ENCODE measurements at regions not wholly inside any gene's neighbourhood (a gene's known extent, or its start where the extent isn't known, plus 50 kb on each side); places are given as distances from the start of the nearest gene placed in this dataset.
A peak's percentile ranks its signal among the peaks of the same experiment; 100 is the strongest.
"Not testable (repeated sequence)": the region's sequence is repeated elsewhere in the genome, so short reads cannot be mapped to it uniquely, and the experiment has no call there.

DNA sequence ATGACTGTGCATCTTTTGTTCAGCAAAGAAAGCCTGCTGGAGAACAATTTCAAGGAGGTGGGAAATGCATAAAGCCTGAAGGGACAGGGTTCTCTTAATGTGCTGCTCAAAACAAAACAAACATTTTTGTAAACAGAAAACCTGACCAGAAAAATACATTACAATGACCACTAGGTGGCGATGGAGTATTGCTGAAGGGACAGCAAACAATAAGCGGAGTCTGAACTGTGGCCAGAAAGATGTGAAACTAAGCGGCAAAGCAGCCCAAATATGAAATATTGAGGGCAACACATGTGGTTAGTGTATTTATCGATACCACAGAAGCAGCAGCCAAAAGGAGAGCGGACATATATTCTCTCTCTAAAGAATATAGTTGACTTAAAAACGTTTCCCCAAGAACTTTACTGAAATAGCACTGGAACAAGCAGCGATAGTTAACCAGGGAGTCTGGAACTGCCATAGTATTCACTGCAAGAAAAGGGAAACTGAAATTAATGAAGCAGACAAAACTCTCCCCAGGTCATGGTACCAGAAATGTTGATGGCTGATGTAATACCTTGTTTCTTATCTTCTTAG, 1814.2 kb upstream of the DEFB115 start:
- H3K27me3 ChIP-seq (ENCODE audit: control insufficient read depth in 2 of 2, insufficient read depth in 2 of 2, low read length in 2 of 2); H3K4me3 Mint-ChIP-seq; H3K36me3 Mint-ChIP-seq; H3K79me2 ChIP-seq (ENCODE audit: insufficient read depth, low read length); H4K20me1 ChIP-seq (ENCODE audit: insufficient read depth, low read length); H3K36me3 ChIP-seq (replicated peaks in 1 of 2; ENCODE audit: control insufficient read depth in 1 of 2, insufficient read depth in 2 of 2, low read length in 2 of 2); H3K9me3 ChIP-seq (replicated peaks in 1 of 2; ENCODE audit: control insufficient read depth in 1 of 2, insufficient read depth in 1 of 2, low read length in 2 of 2); H3K4me3 ChIP-seq (replicated peaks in 1 of 3; ENCODE audit: low read depth in 2 of 3, low read length in 3 of 3); H3K9ac ChIP-seq (ENCODE audit: insufficient read depth, low read length, poor library complexity, severe bottlenecking); H3K27ac Mint-ChIP-seq; intact Hi-C loops (cut with micrococcal nuclease); H3K4me1 Mint-ChIP-seq; H3K4me1 ChIP-seq (ENCODE audit: control insufficient read depth in 1 of 2, insufficient read depth in 2 of 2, low read length in 2 of 2); H3K27ac ChIP-seq (ENCODE audit: low read depth in 1 of 2, low read length in 2 of 2); H2AFZ ChIP-seq (ENCODE audit: insufficient read depth, low read depth, low read length, poor library complexity, severe bottlenecking); H3K4me2 ChIP-seq (replicated peaks; ENCODE audit: extremely low read depth, low read length, poor library complexity, severe bottlenecking): not testable (repeated sequence)
- 47% methylated on average over 2 of the region's 7 CpGs for WGBS (ENCODE audit: insufficient coverage)
- DNase-seq, result peak in 2 of 3 donors; percentile 1 to 11
- Mint-ChIP-seq H3K27me3 (ENCODE audit: low read depth in 3 of 3) (peaks cover 6 to 12% (median 7%) of the 10 kb centered on the region in 3 donors), H3K9me3 (peaks cover 0 to 14% (median 6%) of the 10 kb centered on the region in 7 donors)
- TF ChIP-seq CTCF (IDR thresholded peaks at IDR 0.05), result peak; percentile 76

GRCh38 chr20:29443819-29444218, 1813.6 kb upstream of the DEFB115 start:
- Histone ChIP-seq H2AFZ (ENCODE audit: insufficient read depth, low read depth, low read length, poor library complexity, severe bottlenecking) (no peak overlapping the region), H3K4me1 (ENCODE audit: control insufficient read depth in 1 of 2, insufficient read depth in 2 of 2, low read length in 2 of 2) (no peaks in the 10 kb centered on the region), H4K20me1 (ENCODE audit: insufficient read depth, low read length) (no peaks in the 10 kb centered on the region), H3K27me3 (ENCODE audit: control insufficient read depth in 2 of 2, insufficient read depth in 2 of 2, low read length in 2 of 2) (peaks cover 0 to 4% of the 10 kb centered on the region in 2 donors), H3K9me3 (replicated peaks in 1 of 2; ENCODE audit: control insufficient read depth in 1 of 2, insufficient read depth in 1 of 2, low read length in 2 of 2) (peaks cover 6 to 13% of the 10 kb centered on the region in 2 donors), H3K9ac (ENCODE audit: insufficient read depth, low read length, poor library complexity, severe bottlenecking) (no peak overlapping the region), H3K36me3 (replicated peaks in 1 of 2; ENCODE audit: control insufficient read depth in 1 of 2, insufficient read depth in 2 of 2, low read length in 2 of 2) (no peaks in the 10 kb centered on the region), H3K4me2 (replicated peaks; ENCODE audit: extremely low read depth, low read length, poor library complexity, severe bottlenecking) (no peak overlapping the region), H3K27ac (ENCODE audit: low read depth in 1 of 2, low read length in 2 of 2) (no peak overlapping the region), H3K79me2 (ENCODE audit: insufficient read depth, low read length) (no peaks in the 10 kb centered on the region), H3K4me3 (replicated peaks in 1 of 3; ENCODE audit: low read depth in 2 of 3, low read length in 3 of 3) (no peak overlapping the region)
- DNase-seq, result no peak
- Mint-ChIP-seq H3K4me3 (no peak overlapping the region), H3K27ac (no peak overlapping the region), H3K27me3 (ENCODE audit: low read depth in 3 of 3) (peaks cover 6 to 14% (median 7%) of the 10 kb centered on the region in 3 donors), H3K36me3 (no peaks in the 10 kb centered on the region), H3K4me1 (peaks cover 2% of the 10 kb centered on the region), H3K9me3 (peaks cover 0 to 17% (median 10%) of the 10 kb centered on the region in 7 donors)
- intact Hi-C loops (cut with micrococcal nuclease), result no loop called here
- 71% methylated on average over 2 of the region's 3 CpGs for WGBS (ENCODE audit: insufficient coverage)
- no peak for TF ChIP-seq CTCF (IDR thresholded peaks at IDR 0.05)

GRCh38 chr20:29445050-29445907, 1812.2 kb upstream of the DEFB115 start:
- H3K4me3 ChIP-seq (replicated peaks in 1 of 3; ENCODE audit: low read depth in 2 of 3, low read length in 3 of 3); H3K36me3 ChIP-seq (replicated peaks in 1 of 2; ENCODE audit: control insufficient read depth in 1 of 2, insufficient read depth in 2 of 2, low read length in 2 of 2); H2AFZ ChIP-seq (ENCODE audit: insufficient read depth, low read depth, low read length, poor library complexity, severe bottlenecking); H3K36me3 Mint-ChIP-seq; H3K9ac ChIP-seq (ENCODE audit: insufficient read depth, low read length, poor library complexity, severe bottlenecking); H3K4me1 ChIP-seq (ENCODE audit: control insufficient read depth in 1 of 2, insufficient read depth in 2 of 2, low read length in 2 of 2); H4K20me1 ChIP-seq (ENCODE audit: insufficient read depth, low read length); H3K27ac ChIP-seq (ENCODE audit: low read depth in 1 of 2, low read length in 2 of 2); H3K27me3 ChIP-seq (ENCODE audit: control insufficient read depth in 2 of 2, insufficient read depth in 2 of 2, low read length in 2 of 2); H3K79me2 ChIP-seq (ENCODE audit: insufficient read depth, low read length); H3K4me2 ChIP-seq (replicated peaks; ENCODE audit: extremely low read depth, low read length, poor library complexity, severe bottlenecking); intact Hi-C loops (cut with micrococcal nuclease); H3K4me1 Mint-ChIP-seq: not testable (repeated sequence)
- WGBS (ENCODE audit: insufficient coverage), result 34% methylated on average over 7 of the region's 28 CpGs
- peaks cover 10 to 18% of the 10 kb centered on the region in 2 donors for H3K9me3 ChIP-seq (replicated peaks in 1 of 2; ENCODE audit: control insufficient read depth in 1 of 2, insufficient read depth in 1 of 2, low read length in 2 of 2)
- peaks cover 0 to 24% (median 16%) of the 10 kb centered on the region in 7 donors for H3K9me3 Mint-ChIP-seq
- peak overlapping the region in 1 of 2 donors; percentile 52 for H3K4me3 Mint-ChIP-seq
- peak overlapping the region in 1 of 7 donors; percentile 85 for H3K27ac Mint-ChIP-seq
- peaks cover 6 to 17% (median 7%) of the 10 kb centered on the region in 3 donors for H3K27me3 Mint-ChIP-seq (ENCODE audit: low read depth in 3 of 3)
- DNase-seq, result peak in 2 of 3 donors; percentile 12 to 33
